ENCODE measurements at regions not wholly inside any gene's neighbourhood (a gene's known extent, or its start where the extent isn't known, plus 50 kb on each side); places are given as distances from the start of the nearest gene placed in this dataset.

DNA sequence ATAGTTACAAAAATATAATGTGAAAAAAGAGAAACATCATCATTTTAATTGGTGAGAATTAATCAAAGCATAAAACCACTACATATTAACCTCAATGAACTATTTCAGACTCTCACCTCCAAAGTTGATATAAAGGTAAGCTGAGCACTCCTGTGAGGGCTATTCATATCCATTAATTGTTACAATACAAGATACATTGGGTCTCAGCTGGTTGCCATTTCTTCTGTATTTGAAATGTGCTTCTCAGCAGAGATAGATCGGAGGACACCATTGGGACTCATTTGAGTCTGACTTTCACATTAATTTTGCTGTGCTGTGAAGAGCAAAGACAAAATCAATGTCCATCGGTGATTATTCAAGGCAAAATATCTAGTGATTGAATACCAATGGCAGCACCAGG lies 459.5 kb upstream of the GOT2 start:
- no peak overlapping the region for H2AFZ ChIP-seq (ENCODE audit: control insufficient read depth, low read depth, low read length)
- H3K36me3 ChIP-seq (ENCODE audit: control insufficient read depth in 2 of 2, insufficient read depth in 2 of 2, low read length in 1 of 2) = no peaks in the 10 kb centered on the region
- no peak for FAIRE-seq
- no peak for ATAC-seq
- H3K4me1 ChIP-seq (ENCODE audit: control insufficient read depth, insufficient read depth, low read length) = no peaks in the 10 kb centered on the region
- no TSS peak for BruUV-seq (replicated peaks)
- H3K4me3 ChIP-seq = no peak overlapping the region
- 46% methylated on average over 2 of the region's 2 CpGs for WGBS (ENCODE audit: insufficient coverage, insufficient replicate concordance, low lambda C conversion rate, missing lambda C conversion rate)
- ChIA-PET SMC1A (ENCODE audit: uncharacterized antibody, unreplicated experiment) (interaction anchor here (1.6 kb wide), 1 partner anchor 15 kb away, joined by 4 read pairs; no protein-coding TSS in a partner anchor), POLR2A (no interaction called here), CTCF (interaction anchor here (1.0 to 1.3 kb wide), 4 partner anchors 15 to 379 kb away, joined by 3 to 7 read pairs (median 4); no protein-coding TSS in a partner anchor), RAD21 (ENCODE audit: unreplicated experiment) (interaction anchor here (0.9 kb wide), 1 partner anchor 378 kb away, joined by 5 read pairs; no protein-coding TSS in a partner anchor)
- intact Hi-C loops (cut with micrococcal nuclease; ENCODE audit: unreplicated experiment) (no loop called here), in situ Hi-C loops (cut with MboI) (no loop called here)
- H3K9ac ChIP-seq (ENCODE audit: control insufficient read depth, insufficient read depth, low read length) = no peak overlapping the region
- no peaks in the 10 kb centered on the region for H3K27me3 ChIP-seq (replicated peaks in 1 of 2; ENCODE audit: control insufficient read depth in 2 of 2, insufficient read depth in 2 of 2, low read length in 1 of 2)
- H3K9me3 ChIP-seq (replicated peaks; ENCODE audit: control insufficient read depth, insufficient read depth, low read length) = no peaks in the 10 kb centered on the region
- DNase-seq (ENCODE audit: low read depth, low spot score) = no peak
- H3K4me2 ChIP-seq (ENCODE audit: control insufficient read depth, insufficient read depth) = no peak overlapping the region
- no peaks in the 10 kb centered on the region for H3K79me2 ChIP-seq (ENCODE audit: control insufficient read depth, insufficient read depth, low read length)
- H4K20me1 ChIP-seq (ENCODE audit: control insufficient read depth, insufficient read depth) = no peaks in the 10 kb centered on the region
- H3K27ac ChIP-seq (ENCODE audit: control insufficient read depth, insufficient read depth) = no peak overlapping the region
- TF ChIP-seq STAT1 (conservative IDR thresholded peaks at IDR 0.05) (no peak), IKZF1 (conservative IDR thresholded peaks at IDR 0.05) (no peak), SPI1 (IDR thresholded peaks at IDR 0.05; ENCODE audit: borderline replicate concordance, insufficient read depth, low read depth, low read length) (no peak), IKZF2 (IDR thresholded peaks at IDR 0.05) (no peak), CEBPB (IDR thresholded peaks at IDR 0.05; ENCODE audit: borderline replicate concordance in 1 of 2, low read depth in 2 of 2, low read length in 2 of 2) (no peak), DPF2 (IDR thresholded peaks at IDR 0.05) (no peak), NFXL1 (IDR thresholded peaks at IDR 0.05; ENCODE audit: borderline replicate concordance) (no peak), ZBED1 (IDR thresholded peaks at IDR 0.05; ENCODE audit: borderline replicate concordance) (no peak), NR2F1 (conservative IDR thresholded peaks at IDR 0.05) (no peak), ZNF274 (IDR thresholded peaks at IDR 0.05; ENCODE audit: insufficient read depth, insufficient read length) (no peak), ZNF384 (IDR thresholded peaks at IDR 0.05; ENCODE audit: borderline replicate concordance, low read depth, low read length) (no peak)
- TF ChIP-seq, protein P1, sequence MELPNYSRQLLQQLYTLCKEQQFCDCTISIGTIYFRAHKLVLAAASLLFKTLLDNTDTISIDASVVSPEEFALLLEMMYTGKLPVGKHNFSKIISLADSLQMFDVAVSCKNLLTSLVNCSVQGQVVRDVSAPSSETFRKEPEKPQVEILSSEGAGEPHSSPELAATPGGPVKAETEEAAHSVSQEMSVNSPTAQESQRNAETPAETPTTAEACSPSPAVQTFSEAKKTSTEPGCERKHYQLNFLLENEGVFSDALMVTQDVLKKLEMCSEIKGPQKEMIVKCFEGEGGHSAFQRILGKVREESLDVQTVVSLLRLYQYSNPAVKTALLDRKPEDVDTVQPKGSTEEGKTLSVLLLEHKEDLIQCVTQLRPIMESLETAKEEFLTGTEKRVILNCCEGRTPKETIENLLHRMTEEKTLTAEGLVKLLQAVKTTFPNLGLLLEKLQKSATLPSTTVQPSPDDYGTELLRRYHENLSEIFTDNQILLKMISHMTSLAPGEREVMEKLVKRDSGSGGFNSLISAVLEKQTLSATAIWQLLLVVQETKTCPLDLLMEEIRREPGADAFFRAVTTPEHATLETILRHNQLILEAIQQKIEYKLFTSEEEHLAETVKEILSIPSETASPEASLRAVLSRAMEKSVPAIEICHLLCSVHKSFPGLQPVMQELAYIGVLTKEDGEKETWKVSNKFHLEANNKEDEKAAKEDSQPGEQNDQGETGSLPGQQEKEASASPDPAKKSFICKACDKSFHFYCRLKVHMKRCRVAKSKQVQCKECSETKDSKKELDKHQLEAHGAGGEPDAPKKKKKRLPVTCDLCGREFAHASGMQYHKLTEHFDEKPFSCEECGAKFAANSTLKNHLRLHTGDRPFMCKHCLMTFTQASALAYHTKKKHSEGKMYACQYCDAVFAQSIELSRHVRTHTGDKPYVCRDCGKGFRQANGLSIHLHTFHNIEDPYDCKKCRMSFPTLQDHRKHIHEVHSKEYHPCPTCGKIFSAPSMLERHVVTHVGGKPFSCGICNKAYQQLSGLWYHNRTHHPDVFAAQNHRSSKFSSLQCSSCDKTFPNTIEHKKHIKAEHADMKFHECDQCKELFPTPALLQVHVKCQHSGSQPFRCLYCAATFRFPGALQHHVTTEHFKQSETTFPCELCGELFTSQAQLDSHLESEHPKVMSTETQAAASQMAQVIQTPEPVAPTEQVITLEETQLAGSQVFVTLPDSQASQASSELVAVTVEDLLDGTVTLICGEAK (IDR thresholded peaks at IDR 0.05; ENCODE audit: borderline replicate concordance) = no peak
- TF ChIP-seq, protein P2, sequence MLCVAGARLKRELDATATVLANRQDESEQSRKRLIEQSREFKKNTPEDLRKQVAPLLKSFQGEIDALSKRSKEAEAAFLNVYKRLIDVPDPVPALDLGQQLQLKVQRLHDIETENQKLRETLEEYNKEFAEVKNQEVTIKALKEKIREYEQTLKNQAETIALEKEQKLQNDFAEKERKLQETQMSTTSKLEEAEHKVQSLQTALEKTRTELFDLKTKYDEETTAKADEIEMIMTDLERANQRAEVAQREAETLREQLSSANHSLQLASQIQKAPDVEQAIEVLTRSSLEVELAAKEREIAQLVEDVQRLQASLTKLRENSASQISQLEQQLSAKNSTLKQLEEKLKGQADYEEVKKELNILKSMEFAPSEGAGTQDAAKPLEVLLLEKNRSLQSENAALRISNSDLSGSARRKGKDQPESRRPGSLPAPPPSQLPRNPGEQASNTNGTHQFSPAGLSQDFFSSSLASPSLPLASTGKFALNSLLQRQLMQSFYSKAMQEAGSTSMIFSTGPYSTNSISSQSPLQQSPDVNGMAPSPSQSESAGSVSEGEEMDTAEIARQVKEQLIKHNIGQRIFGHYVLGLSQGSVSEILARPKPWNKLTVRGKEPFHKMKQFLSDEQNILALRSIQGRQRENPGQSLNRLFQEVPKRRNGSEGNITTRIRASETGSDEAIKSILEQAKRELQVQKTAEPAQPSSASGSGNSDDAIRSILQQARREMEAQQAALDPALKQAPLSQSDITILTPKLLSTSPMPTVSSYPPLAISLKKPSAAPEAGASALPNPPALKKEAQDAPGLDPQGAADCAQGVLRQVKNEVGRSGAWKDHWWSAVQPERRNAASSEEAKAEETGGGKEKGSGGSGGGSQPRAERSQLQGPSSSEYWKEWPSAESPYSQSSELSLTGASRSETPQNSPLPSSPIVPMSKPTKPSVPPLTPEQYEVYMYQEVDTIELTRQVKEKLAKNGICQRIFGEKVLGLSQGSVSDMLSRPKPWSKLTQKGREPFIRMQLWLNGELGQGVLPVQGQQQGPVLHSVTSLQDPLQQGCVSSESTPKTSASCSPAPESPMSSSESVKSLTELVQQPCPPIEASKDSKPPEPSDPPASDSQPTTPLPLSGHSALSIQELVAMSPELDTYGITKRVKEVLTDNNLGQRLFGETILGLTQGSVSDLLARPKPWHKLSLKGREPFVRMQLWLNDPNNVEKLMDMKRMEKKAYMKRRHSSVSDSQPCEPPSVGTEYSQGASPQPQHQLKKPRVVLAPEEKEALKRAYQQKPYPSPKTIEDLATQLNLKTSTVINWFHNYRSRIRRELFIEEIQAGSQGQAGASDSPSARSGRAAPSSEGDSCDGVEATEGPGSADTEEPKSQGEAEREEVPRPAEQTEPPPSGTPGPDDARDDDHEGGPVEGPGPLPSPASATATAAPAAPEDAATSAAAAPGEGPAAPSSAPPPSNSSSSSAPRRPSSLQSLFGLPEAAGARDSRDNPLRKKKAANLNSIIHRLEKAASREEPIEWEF (IDR thresholded peaks at IDR 0.05; ENCODE audit: insufficient replicate concordance, low read depth, low read length) = no peak
- TF ChIP-seq, protein P3, sequence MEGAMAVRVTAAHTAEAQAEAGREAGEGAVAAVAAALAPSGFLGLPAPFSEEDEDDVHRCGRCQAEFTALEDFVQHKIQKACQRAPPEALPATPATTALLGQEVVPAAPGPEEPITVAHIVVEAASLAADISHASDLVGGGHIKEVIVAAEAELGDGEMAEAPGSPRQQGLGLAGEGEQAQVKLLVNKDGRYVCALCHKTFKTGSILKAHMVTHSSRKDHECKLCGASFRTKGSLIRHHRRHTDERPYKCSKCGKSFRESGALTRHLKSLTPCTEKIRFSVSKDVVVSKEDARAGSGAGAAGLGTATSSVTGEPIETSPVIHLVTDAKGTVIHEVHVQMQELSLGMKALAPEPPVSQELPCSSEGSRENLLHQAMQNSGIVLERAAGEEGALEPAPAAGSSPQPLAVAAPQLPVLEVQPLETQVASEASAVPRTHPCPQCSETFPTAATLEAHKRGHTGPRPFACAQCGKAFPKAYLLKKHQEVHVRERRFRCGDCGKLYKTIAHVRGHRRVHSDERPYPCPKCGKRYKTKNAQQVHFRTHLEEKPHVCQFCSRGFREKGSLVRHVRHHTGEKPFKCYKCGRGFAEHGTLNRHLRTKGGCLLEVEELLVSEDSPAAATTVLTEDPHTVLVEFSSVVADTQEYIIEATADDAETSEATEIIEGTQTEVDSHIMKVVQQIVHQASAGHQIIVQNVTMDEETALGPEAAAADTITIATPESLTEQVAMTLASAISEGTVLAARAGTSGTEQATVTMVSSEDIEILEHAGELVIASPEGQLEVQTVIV (IDR thresholded peaks at IDR 0.05; ENCODE audit: borderline replicate concordance, partially characterized antibody) = no peak
